IPS-18a (cell line): ENCODE measurements at regions not wholly inside any gene's neighbourhood (a gene's known extent, or its start where the extent isn't known, plus 50 kb on each side); places are given as distances from the start of the nearest gene placed in this dataset.

Source experiments
- H3K27ac ChIP-seq: one replicate; pipeline ENCODE4 v1.5.1; 2013; ENCODE audit warnings: low read length
- H3K27me3 ChIP-seq: one replicate; pipeline ENCODE4 v1.6.1; 2013; ENCODE audit warnings: mild to moderate bottlenecking, low read length; ENCODE audit not compliant: control insufficient read depth, insufficient read depth
- H3K36me3 ChIP-seq: one replicate; pipeline ENCODE4 v1.6.1; 2013; ENCODE audit warnings: low read depth, low read length; ENCODE audit not compliant: control insufficient read depth
- H3K4me1 ChIP-seq: one replicate; pipeline ENCODE4 v1.6.1; 2013; ENCODE audit warnings: low read depth, low read length; ENCODE audit not compliant: control insufficient read depth
- H3K4me3 ChIP-seq: one replicate; pipeline ENCODE4 v1.5.1; 2013; ENCODE audit warnings: low read length
- H3K9ac ChIP-seq: one replicate; pipeline ENCODE4 v1.6.1; 2013; ENCODE audit warnings: mild to moderate bottlenecking, low read length, moderate library complexity
- H3K9me3 ChIP-seq: one replicate; pipeline ENCODE4 v1.6.1; 2013; ENCODE audit warnings: low read depth, low read length; ENCODE audit not compliant: control insufficient read depth

- Histone ChIP-seq H3K9ac (no peak overlapping the region), H3K27ac (no peak overlapping the region), H3K4me1 (no peaks in the 10 kb centered on the region), H3K9me3 (no peaks in the 10 kb centered on the region), H3K27me3 (no peaks in the 10 kb centered on the region), H3K4me3 (no peak overlapping the region), H3K36me3 (no peaks in the 10 kb centered on the region)
Observed at GRCh38 chr7:35995334-35995733, 157.7 kb upstream of the EEPD1 start.

GRCh38 chr7:35998481-35998880, 154.6 kb upstream of the EEPD1 start:
- Histone ChIP-seq H3K4me3 (no peak overlapping the region), H3K4me1 (no peaks in the 10 kb centered on the region), H3K27ac (no peak overlapping the region), H3K9me3 (no peaks in the 10 kb centered on the region), H3K36me3 (no peaks in the 10 kb centered on the region), H3K27me3 (no peaks in the 10 kb centered on the region), H3K9ac (no peak overlapping the region)

- Histone ChIP-seq H3K4me3 (no peak overlapping the region), H3K36me3 (no peaks in the 10 kb centered on the region), H3K9ac (no peak overlapping the region), H3K27me3 (no peaks in the 10 kb centered on the region), H3K27ac (no peak overlapping the region), H3K4me1 (no peaks in the 10 kb centered on the region), H3K9me3 (no peaks in the 10 kb centered on the region)
Observed at GRCh38 chr7:36001546-36001945, 151.5 kb upstream of the EEPD1 start.

- H3K27ac ChIP-seq, result no peak overlapping the region
- no peaks in the 10 kb centered on the region for H3K4me1 ChIP-seq
- no peak overlapping the region for H3K4me3 ChIP-seq
- H3K9ac ChIP-seq, result no peak overlapping the region
- H3K36me3 ChIP-seq, result no peaks in the 10 kb centered on the region
- no peaks in the 10 kb centered on the region for H3K9me3 ChIP-seq
- H3K27me3 ChIP-seq, result no peaks in the 10 kb centered on the region
Observed at GRCh38 chr7:36002900-36003299, 150.2 kb upstream of the EEPD1 start.

GRCh38 chr7:36003343-36003742, 149.7 kb upstream of the EEPD1 start:
- no peaks in the 10 kb centered on the region for H3K9me3 ChIP-seq
- H3K4me3 ChIP-seq, result no peak overlapping the region
- H3K27ac ChIP-seq, result no peak overlapping the region
- no peak overlapping the region for H3K9ac ChIP-seq
- no peaks in the 10 kb centered on the region for H3K27me3 ChIP-seq
- no peaks in the 10 kb centered on the region for H3K4me1 ChIP-seq
- H3K36me3 ChIP-seq, result no peaks in the 10 kb centered on the region

GRCh38 chr7:36005293-36005692, 147.8 kb upstream of the EEPD1 start:
- Histone ChIP-seq H3K27me3 (peaks cover 2% of the 10 kb centered on the region), H3K4me3 (no peak overlapping the region), H3K9ac (no peak overlapping the region), H3K27ac (no peak overlapping the region), H3K4me1 (no peaks in the 10 kb centered on the region), H3K9me3 (no peaks in the 10 kb centered on the region), H3K36me3 (no peaks in the 10 kb centered on the region)

- H3K36me3 ChIP-seq, result no peaks in the 10 kb centered on the region
- no peak overlapping the region for H3K4me3 ChIP-seq
- H3K9me3 ChIP-seq, result no peaks in the 10 kb centered on the region
- no peak overlapping the region for H3K9ac ChIP-seq
- no peak overlapping the region for H3K27ac ChIP-seq
- peaks cover 8% of the 10 kb centered on the region for H3K27me3 ChIP-seq
- peaks cover under 1% of the 10 kb centered on the region for H3K4me1 ChIP-seq
Observed at GRCh38 chr7:36005876-36006275, 147.2 kb upstream of the EEPD1 start.

- Histone ChIP-seq H3K4me1 (peaks cover 10% of the 10 kb centered on the region), H3K9ac (no peak overlapping the region), H3K27me3 (peaks cover 11% of the 10 kb centered on the region), H3K4me3 (no peak overlapping the region), H3K27ac (no peak overlapping the region), H3K9me3 (no peaks in the 10 kb centered on the region), H3K36me3 (no peaks in the 10 kb centered on the region)
Observed at GRCh38 chr7:36006636-36007229, 146.3 kb upstream of the EEPD1 start.

GRCh38 chr7:36010656-36011587, 142.1 kb upstream of the EEPD1 start:
- H3K27me3 ChIP-seq, result peaks cover 11% of the 10 kb centered on the region
- H3K9me3 ChIP-seq, result no peaks in the 10 kb centered on the region
- no peak overlapping the region for H3K9ac ChIP-seq
- peaks cover 11% of the 10 kb centered on the region for H3K4me1 ChIP-seq
- H3K4me3 ChIP-seq, result no peak overlapping the region
- H3K27ac ChIP-seq, result no peak overlapping the region
- H3K36me3 ChIP-seq, result no peaks in the 10 kb centered on the region

- Histone ChIP-seq H3K27me3 (peaks cover 11% of the 10 kb centered on the region), H3K9ac (no peak overlapping the region), H3K4me1 (peaks cover 11% of the 10 kb centered on the region), H3K4me3 (peak overlapping the region; percentile 15), H3K36me3 (no peaks in the 10 kb centered on the region), H3K27ac (no peak overlapping the region), H3K9me3 (no peaks in the 10 kb centered on the region)
Observed at GRCh38 chr7:36011588-36011965, 141.5 kb upstream of the EEPD1 start.

GRCh38 chr7:36013246-36014014, 139.6 kb upstream of the EEPD1 start:
- no peak overlapping the region for H3K4me3 ChIP-seq
- H3K9ac ChIP-seq, result no peak overlapping the region
- H3K4me1 ChIP-seq, result peaks cover 11% of the 10 kb centered on the region
- no peaks in the 10 kb centered on the region for H3K36me3 ChIP-seq
- H3K27ac ChIP-seq, result no peak overlapping the region
- H3K9me3 ChIP-seq, result no peaks in the 10 kb centered on the region
- H3K27me3 ChIP-seq, result peaks cover 11% of the 10 kb centered on the region
